H1 (cell line): ENCODE measurements at regions not wholly inside any gene's neighbourhood (a gene's known extent, or its start where the extent isn't known, plus 50 kb on each side); places are given as distances from the start of the nearest gene placed in this dataset.

Source experiments
- CTCF ChIA-PET: fragments of 300-600 bp; sonication (Branson Sonifier 250); formaldehyde crosslinking; loops from one replicate; lab custom pipeline; 2021; ENCODE audit not compliant: partially characterized antibody; lab: Charles Lee
- POLR2A ChIA-PET: fragments of 300-600 bp; sonication (Branson Sonifier 250); formaldehyde crosslinking; loops from one replicate; lab custom pipeline; 2021; ENCODE audit warnings: inconsistent platforms; ENCODE audit not compliant: partially characterized antibody; lab: Charles Lee
- DNase-seq, 2 experiments: peaks; one replicate each; pipeline versions ENCODE4 v3.0.0 to v3.0.0-alpha.2; 2010 to 2022; ENCODE audit warnings: low spot score in 2 of 2, low read depth in 1 of 2, mixed read lengths in 1 of 2
- FAIRE-seq: peaks from 2 replicates; lab custom pipeline; 2011; peaks lifted over from hg19 to GRCh38; lab: Jason Lieb, UNC
- H2AFZ ChIP-seq: 2 replicates; pipeline ENCODE4 v1.8.1; 2012; ENCODE audit warnings: low read length, inconsistent platforms
- H2AK5ac ChIP-seq: 2 replicates; pipeline ENCODE4 v1.6.1; 2013; ENCODE audit warnings: low read depth, low read length
- H2BK120ac ChIP-seq: replicated peaks from 2 replicates; pipeline ENCODE3; 2013; ENCODE audit warnings: low read depth, low read length, inconsistent platforms
- H2BK12ac ChIP-seq: 2 replicates; pipeline ENCODE4 v1.6.1; 2013; ENCODE audit warnings: low read depth, low read length
- H2BK15ac ChIP-seq: 2 replicates; pipeline ENCODE4 v1.6.1; 2013; ENCODE audit warnings: low read length
- H2BK20ac ChIP-seq: 2 replicates; pipeline ENCODE4 v1.6.1; 2013; ENCODE audit warnings: low read length
- H2BK5ac ChIP-seq: 2 replicates; pipeline ENCODE4 v1.6.1; 2013; ENCODE audit warnings: low read depth, low read length
- H3K14ac ChIP-seq: 2 replicates; pipeline ENCODE4 v1.6.1; 2013; ENCODE audit warnings: inconsistent platforms; ENCODE audit not compliant: insufficient read length
- H3K18ac ChIP-seq: 2 replicates; pipeline ENCODE4 v1.6.1; 2013; ENCODE audit warnings: low read length; ENCODE audit errors: extremely low read depth
- H3K23ac ChIP-seq: 2 replicates; pipeline ENCODE4 v1.6.1; 2013; ENCODE audit warnings: inconsistent platforms; ENCODE audit not compliant: insufficient read length
- H3K23me2 ChIP-seq: 2 replicates; pipeline ENCODE4 v1.6.1; 2013; ENCODE audit warnings: low read depth, low read length
- H3K27ac ChIP-seq: 2 replicates; pipeline ENCODE4 v1.6.1; 2011; ENCODE audit warnings: low read depth, low read length, inconsistent platforms
- H3K27me3 ChIP-seq, 4 experiments: replicated peaks in 1 of 4; 1 replicate in 1 of 4; 2 replicates in 3 of 4; pipeline versions ENCODE4 v1.6.1 to v1.8.1; 2011 to 2013; ENCODE audit warnings: low read length in 3 of 4, mild to moderate bottlenecking in 3 of 4, inconsistent platforms in 2 of 4, mixed read lengths in 2 of 4, moderate library complexity in 1 of 4; ENCODE audit not compliant: control insufficient read depth in 3 of 4, insufficient read depth in 3 of 4; ENCODE audit errors: extremely low read depth in 1 of 4
- H3K36me3 ChIP-seq, 4 experiments: 2 replicates each; pipeline versions ENCODE4 v1.6.1 to v1.8.1; 2011 to 2013; ENCODE audit warnings: mild to moderate bottlenecking in 4 of 4, low read length in 3 of 4, moderate library complexity in 2 of 4, control low read depth in 1 of 4, inconsistent platforms in 1 of 4; ENCODE audit not compliant: insufficient read depth in 4 of 4, control insufficient read depth in 2 of 4
- H3K4ac ChIP-seq: replicated peaks from 2 replicates; pipeline ENCODE3; 2013; ENCODE audit warnings: low read length, low read depth, mixed read lengths, inconsistent platforms; ENCODE audit not compliant: insufficient read length
- H3K4me1 ChIP-seq, 4 experiments: replicated peaks in 1 of 4; 1 replicate in 1 of 4; 2 replicates in 3 of 4; pipeline versions ENCODE4 v1.6.1 to v1.8.1; 2011 to 2013; ENCODE audit warnings: low read length in 3 of 4, inconsistent platforms in 2 of 4, mixed read lengths in 1 of 4; ENCODE audit not compliant: insufficient read depth in 4 of 4, control insufficient read depth in 3 of 4
- H3K4me2 ChIP-seq, 2 experiments: 2 replicates each; pipeline versions ENCODE4 v1.6.1 to v1.8.1; 2011 to 2013; ENCODE audit warnings: low read depth in 2 of 2, low read length in 2 of 2, control low read depth in 1 of 2, inconsistent platforms in 1 of 2, mild to moderate bottlenecking in 1 of 2; ENCODE audit not compliant: insufficient read depth in 1 of 2
- H3K4me3 ChIP-seq, 4 experiments: fragments of 200-600, 300-600 bp in 1 of 4; sonication (generic), shearing (Covaris generic), sonication (Bioruptor Twin) in 1 of 4; 2 replicates each; pipeline versions ENCODE4 v1.5.1 to v1.8.1; 2011 to 2016; ENCODE audit warnings: low read length in 4 of 4, low read depth in 3 of 4, control low read depth in 2 of 4, inconsistent platforms in 2 of 4, mild to moderate bottlenecking in 2 of 4, mixed read lengths in 1 of 4, moderate library complexity in 1 of 4; ENCODE audit not compliant: insufficient read depth in 2 of 4; ENCODE audit errors: extremely low read depth in 1 of 4
- H3K56ac ChIP-seq: replicated peaks from 2 replicates; pipeline ENCODE3; 2013; ENCODE audit warnings: low read depth, mild to moderate bottlenecking, mixed read lengths, low read length, inconsistent platforms; ENCODE audit not compliant: insufficient read length
- H3K79me1 ChIP-seq: 2 replicates; pipeline ENCODE4 v1.6.1; 2013; ENCODE audit warnings: low read depth, low read length, control low read depth
- H3K79me2 ChIP-seq, 2 experiments: 2 replicates each; pipeline versions ENCODE4 v1.6.1 to v1.8.1; 2012 to 2013; ENCODE audit warnings: low read length in 2 of 2, mild to moderate bottlenecking in 2 of 2, inconsistent platforms in 1 of 2; ENCODE audit not compliant: insufficient read depth in 2 of 2, control insufficient read depth in 1 of 2
- H3K9ac ChIP-seq, 4 experiments: replicated peaks in 1 of 4; 1 replicate in 1 of 4; 2 replicates in 3 of 4; pipeline versions ENCODE4 v1.6.1 to v1.8.1; 2011 to 2013; ENCODE audit warnings: low read depth in 3 of 4, low read length in 3 of 4, control low read depth in 2 of 4, mild to moderate bottlenecking in 2 of 4, moderate library complexity in 2 of 4, inconsistent platforms in 1 of 4; ENCODE audit errors: extremely low read depth in 1 of 4
- H3K9me3 ChIP-seq, 2 experiments: 2 replicates each; pipeline versions ENCODE4 v1.6.1 to v1.8.1; 2012 to 2013; ENCODE audit warnings: mild to moderate bottlenecking in 2 of 2, moderate library complexity in 2 of 2, control low read depth in 1 of 2, inconsistent platforms in 1 of 2, low read depth in 1 of 2, low read length in 1 of 2, mixed read lengths in 1 of 2; ENCODE audit not compliant: insufficient read depth in 2 of 2
- H4K20me1 ChIP-seq, 2 experiments: replicated peaks in 1 of 2; 2 replicates each; pipeline versions ENCODE3 to v1.8.1; 2011 to 2013; ENCODE audit warnings: inconsistent platforms in 2 of 2, low read length in 2 of 2, mild to moderate bottlenecking in 1 of 2; ENCODE audit not compliant: insufficient read depth in 2 of 2, control insufficient read depth in 1 of 2
- H4K5ac ChIP-seq: 2 replicates; pipeline ENCODE4 v1.6.1; 2013; ENCODE audit warnings: low read length, low read depth, mixed read lengths, inconsistent platforms; ENCODE audit not compliant: insufficient read length
- H4K8ac ChIP-seq: 2 replicates; pipeline ENCODE4 v1.8.0; 2013; ENCODE audit warnings: mild to moderate bottlenecking, moderate library complexity, low read length, inconsistent platforms; ENCODE audit not compliant: insufficient read depth; ENCODE audit errors: extremely low read depth
- H4K91ac ChIP-seq: replicated peaks from 2 replicates; pipeline ENCODE3; 2013; ENCODE audit warnings: low read length, mixed read lengths, inconsistent platforms; ENCODE audit not compliant: insufficient read length
- CBX8 ChIP-seq: fragments of 300-800, 300-1000 bp; sonication (generic); IDR thresholded peaks from 2 replicates; pipeline ENCODE4 v1.7.1; 2016; ENCODE audit warnings: low read depth, low read length, borderline replicate concordance
- CEBPB ChIP-seq: IDR thresholded peaks from 2 replicates; pipeline ENCODE4 v1.6.1; 2012; ENCODE audit warnings: low read depth, low read length
- CHD1 ChIP-seq: IDR thresholded peaks from 2 replicates; pipeline ENCODE4 v1.6.1; 2012; ENCODE audit warnings: low read depth, low read length, improper control_type of control experiment
- CHD2 ChIP-seq: IDR thresholded peaks from 2 replicates; pipeline ENCODE4 v1.6.1; 2012; ENCODE audit warnings: low read length, improper control_type of control experiment
- CREB1 ChIP-seq: IDR thresholded peaks from 2 replicates; pipeline ENCODE4 v1.6.1; 2012; ENCODE audit warnings: inconsistent platforms
- E2F6 ChIP-seq: IDR thresholded peaks from 2 replicates; pipeline ENCODE4 v1.6.1; 2012; ENCODE audit warnings: inconsistent platforms
- KDM1A ChIP-seq: fragments of 200-600, 300-600 bp; sonication (generic); IDR thresholded peaks from 2 replicates; pipeline ENCODE4 v1.7.1; 2016; ENCODE audit warnings: mild to moderate bottlenecking, low read length, borderline replicate concordance
- KDM5A ChIP-seq: fragments of 200-600 bp; IDR thresholded peaks from 2 replicates; pipeline ENCODE4 v1.7.1; 2012; ENCODE audit warnings: mild to moderate bottlenecking, low read length, inconsistent platforms, mixed read lengths
- SAP30 ChIP-seq: fragments of 300-600 bp; sonication (generic); IDR thresholded peaks from 2 replicates; pipeline ENCODE4 v1.7.1; 2012; ENCODE audit warnings: low read length, moderate library complexity, mild to moderate bottlenecking, inconsistent platforms; ENCODE audit not compliant: insufficient read depth, insufficient replicate concordance
- SIN3A ChIP-seq, 2 experiments: IDR thresholded peaks in 1 of 2; conservative IDR thresholded peaks in 1 of 2; 2 replicates each; pipeline ENCODE4 v1.6.1; 2011 to 2012; ENCODE audit warnings: low read length in 2 of 2, improper control_type of control experiment in 1 of 2, low read depth in 1 of 2, mild to moderate bottlenecking in 1 of 2
- SP1 ChIP-seq: IDR thresholded peaks from 2 replicates; pipeline ENCODE4 v1.6.1; 2011; ENCODE audit warnings: low read depth, low read length
- SRF ChIP-seq: IDR thresholded peaks from 2 replicates; pipeline ENCODE4 v1.6.1; 2011; ENCODE audit warnings: mild to moderate bottlenecking, low read depth, low read length, moderate library complexity
- TAF7 ChIP-seq: optimal IDR thresholded peaks from 2 replicates; pipeline ENCODE3; 2011; ENCODE audit warnings: low read depth, mild to moderate bottlenecking, inconsistent platforms, low read length, moderate library complexity, borderline replicate concordance
- ZNF274 ChIP-seq: IDR thresholded peaks from 2 replicates; pipeline ENCODE4 v1.7.0; 2012; ENCODE audit warnings: low read length, borderline replicate concordance; ENCODE audit errors: extremely low read depth
- WGBS, 2 experiments: shearing (Covaris generic) in 1 of 2; methylation state at CpG; one replicate each; pipeline versions ENCODE4 v1.1.6 to v1.1.7; 2013 to 2015; ENCODE audit warnings: low lambda C conversion rate in 2 of 2, mixed read lengths in 2 of 2, inconsistent platforms in 1 of 2, low coverage in 1 of 2, missing lambda C conversion rate in 1 of 2; ENCODE audit not compliant: insufficient replicate concordance in 2 of 2, insufficient coverage in 1 of 2, insufficient read length in 1 of 2; ENCODE audit errors: extremely low coverage in 1 of 2, missing lambda C conversion rate in 1 of 2; 5-methylcytosine and 5-hydroxymethylcytosine counted together

- Histone ChIP-seq H3K4me2 (no peak overlapping the region), H3K14ac (no peak overlapping the region), H4K8ac (no peak overlapping the region), H2BK15ac (no peak overlapping the region), H3K18ac (no peak overlapping the region), H3K27ac (no peak overlapping the region), H4K91ac (no peak overlapping the region), H3K79me1 (no peaks in the 10 kb centered on the region), H2BK20ac (no peak overlapping the region), H3K27me3 (no peaks in the 10 kb centered on the region), H3K79me2 (no peaks in the 10 kb centered on the region), H3K9me3 (no peaks in the 10 kb centered on the region), H3K56ac (no peak overlapping the region), H3K4ac (no peak overlapping the region), H3K4me1 (no peaks in the 10 kb centered on the region), H2AFZ (no peak overlapping the region), H3K36me3 (no peaks in the 10 kb centered on the region), H4K20me1 (no peaks in the 10 kb centered on the region), H2BK120ac (no peak overlapping the region), H2BK12ac (no peak overlapping the region), H4K5ac (no peak overlapping the region), H2BK5ac (no peak overlapping the region), H3K23ac (no peak overlapping the region), H3K4me3 (no peak overlapping the region), H3K23me2 (no peaks in the 10 kb centered on the region), H3K9ac (no peak overlapping the region), H2AK5ac (no peak overlapping the region)
- FAIRE-seq (no peak), DNase-seq (no peak)
- TF ChIP-seq E2F6: no peak
- no peak for TF ChIP-seq CEBPB
- no peak for TF ChIP-seq CBX8
- TF ChIP-seq TAF7: no peak
- no peak for TF ChIP-seq KDM5A
- no peak for TF ChIP-seq SP1
- TF ChIP-seq SIN3A (conservative IDR thresholded peaks at IDR 0.05 in 1 of 2, IDR thresholded peaks at IDR 0.05 in 1 of 2; ENCODE audit: low read depth in 1 of 2, low read length in 2 of 2): no peak
- no peak for TF ChIP-seq CHD1
- TF ChIP-seq KDM1A: no peak
- TF ChIP-seq SAP30: no peak
- no peak for TF ChIP-seq CREB1
- TF ChIP-seq ZNF274: no peak
- TF ChIP-seq CHD2: no peak
- TF ChIP-seq SRF: no peak
- ChIA-PET CTCF (no interaction called here), POLR2A (no interaction called here)
- WGBS, 2 experiments: 92% methylated on average over 5 of the region's 5 CpGs; no CpG with 5 or more reads in 1 of the 2 experiments
Measured at GRCh38 chr11:88402784-88403183, 65.2 kb upstream of the CTSC start.
